ENCODE measurements at regions not wholly inside any gene's neighbourhood (a gene's known extent, or its start where the extent isn't known, plus 50 kb on each side); places are given as distances from the start of the nearest gene placed in this dataset.

DNA sequence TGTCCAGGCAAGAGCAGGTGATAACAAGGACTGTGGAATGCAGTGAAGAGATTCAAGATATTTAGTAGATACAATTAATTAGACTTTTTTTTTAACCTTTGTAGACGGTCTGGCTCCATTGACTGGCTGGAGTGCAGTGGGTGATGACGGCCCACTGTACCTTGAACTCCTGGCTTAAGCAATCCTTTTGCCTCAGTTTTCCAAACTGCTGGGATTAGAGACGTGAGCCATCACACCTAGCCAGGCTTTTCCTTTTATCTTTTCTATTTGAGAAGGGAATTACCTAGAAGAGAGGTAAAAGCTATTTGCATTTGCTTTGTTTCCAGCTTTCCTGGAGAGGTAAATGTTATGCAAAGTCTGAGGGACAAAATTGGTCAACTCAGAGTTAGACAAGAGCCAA lies 213.0 kb upstream of the MAGI2 start:
- no peak overlapping the region for H3K4me3 ChIP-seq (ENCODE audit: control insufficient read depth, low read depth, low read length)
- no peak for DNase-seq (ENCODE audit: low read depth)
- no peak for TF ChIP-seq CTCF (conservative IDR thresholded peaks at IDR 0.05; ENCODE audit: control insufficient read depth, insufficient read depth, low read depth, low read length)

DNA sequence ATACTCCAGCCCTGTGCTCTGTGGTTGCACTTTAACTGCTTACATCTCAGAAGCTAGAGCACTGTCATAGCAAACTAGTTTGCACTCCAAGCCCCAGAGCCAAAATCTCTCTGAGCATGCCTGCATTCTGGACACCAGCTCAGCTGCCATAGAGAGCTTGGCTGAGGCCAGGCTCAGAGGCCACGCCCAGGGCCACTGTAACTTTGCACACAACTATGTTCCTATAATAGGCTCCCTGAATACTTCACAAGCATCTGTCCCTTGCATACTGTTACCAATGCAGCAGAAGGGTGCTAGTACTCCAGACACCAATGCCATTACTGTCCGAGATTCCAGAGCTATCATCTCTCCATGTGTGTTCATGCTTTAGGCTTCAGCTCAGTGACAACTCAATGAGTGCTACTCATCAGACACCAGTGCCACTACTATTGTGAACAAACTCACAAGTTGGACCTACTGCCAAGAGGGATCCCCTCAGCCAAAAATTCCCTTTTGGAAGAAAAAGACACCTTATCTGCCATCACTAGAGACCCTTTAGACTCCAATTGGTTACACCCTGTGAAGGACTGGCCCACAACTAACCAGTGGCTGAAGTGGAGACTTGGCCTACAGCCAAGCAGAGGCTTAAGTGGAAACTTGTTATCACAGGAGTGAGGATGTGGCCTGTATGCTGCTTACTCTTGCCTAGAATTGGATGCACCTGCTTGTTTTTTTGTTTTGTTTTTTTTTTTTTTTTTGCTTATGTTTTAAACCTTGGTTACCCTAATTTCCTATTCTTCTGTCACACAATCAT lies 211.6 kb upstream of the MAGI2 start:
- DNase-seq (ENCODE audit: low read depth) = no peak
- no peak for TF ChIP-seq CTCF (conservative IDR thresholded peaks at IDR 0.05; ENCODE audit: control insufficient read depth, insufficient read depth, low read depth, low read length)
- no peak overlapping the region for H3K4me3 ChIP-seq (ENCODE audit: control insufficient read depth, low read depth, low read length)

DNA sequence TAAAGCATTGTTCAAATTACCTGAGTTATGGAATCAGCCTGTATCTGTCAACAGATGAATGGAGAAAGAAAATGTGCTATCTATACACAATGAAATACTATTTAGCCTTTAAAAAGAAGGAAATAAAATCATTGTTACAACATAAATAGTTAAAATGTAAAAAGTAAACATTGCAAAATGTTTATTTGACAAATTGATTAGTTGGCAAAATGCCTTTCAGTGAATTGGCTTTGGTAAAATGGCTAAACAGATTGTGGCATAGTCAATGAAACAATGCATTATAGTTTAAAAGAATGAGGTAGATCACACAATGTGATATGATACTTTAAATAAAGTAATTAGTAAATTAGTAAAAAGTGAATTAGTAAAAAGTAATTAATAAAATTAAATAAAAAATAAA lies 204.8 kb upstream of the MAGI2 start:
- DNase-seq (ENCODE audit: low read depth) = no peak
- no peak overlapping the region for H3K4me3 ChIP-seq (ENCODE audit: control insufficient read depth, low read depth, low read length)
- TF ChIP-seq CTCF (conservative IDR thresholded peaks at IDR 0.05; ENCODE audit: control insufficient read depth, insufficient read depth, low read depth, low read length) = no peak

DNA sequence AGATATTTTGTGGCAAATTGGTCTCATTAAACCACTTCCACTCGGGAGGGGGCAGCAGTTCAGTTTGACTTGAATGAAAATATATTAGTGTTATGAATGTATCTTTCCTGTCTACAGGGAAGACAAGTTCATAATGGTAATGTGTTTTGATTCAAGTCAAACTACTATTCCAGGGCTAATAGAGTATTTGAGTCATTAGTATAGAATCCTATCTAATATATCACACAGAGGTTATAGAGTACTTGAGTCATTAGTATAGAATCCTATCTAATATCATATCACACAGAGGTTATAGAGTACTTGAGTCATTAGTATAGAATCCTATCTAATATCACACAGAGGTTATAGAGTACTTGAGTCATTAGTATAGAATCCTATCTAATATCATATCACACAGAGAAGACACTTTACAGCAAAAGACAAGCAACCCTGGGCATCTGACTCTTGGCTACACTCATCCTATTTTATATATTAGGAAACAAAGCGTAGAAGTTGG lies 199.7 kb upstream of the MAGI2 start:
- TF ChIP-seq CTCF (conservative IDR thresholded peaks at IDR 0.05; ENCODE audit: control insufficient read depth, insufficient read depth, low read depth, low read length) = no peak
- DNase-seq (ENCODE audit: low read depth) = no peak

DNA sequence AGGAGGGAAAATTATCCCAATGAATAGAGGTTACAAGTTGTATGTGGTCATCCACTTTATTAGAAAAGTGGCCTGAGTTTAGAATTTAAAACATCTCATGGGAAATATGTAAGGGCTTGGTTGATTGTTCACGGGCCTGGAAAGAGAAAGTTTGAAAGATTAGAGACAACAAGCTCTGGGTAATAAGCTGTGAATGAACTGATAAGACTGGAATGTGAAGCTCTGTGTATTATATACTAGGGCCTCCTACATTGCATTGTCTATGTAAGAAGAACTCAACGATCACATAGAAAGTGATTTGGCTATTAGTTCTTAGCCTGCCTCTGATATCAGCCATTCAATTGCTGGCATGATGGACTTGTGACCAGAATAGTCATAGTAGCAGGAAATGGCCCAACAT lies 199.2 kb upstream of the MAGI2 start:
- no peak overlapping the region for H3K4me3 ChIP-seq (ENCODE audit: control insufficient read depth, low read depth, low read length)
- no peak for TF ChIP-seq CTCF (conservative IDR thresholded peaks at IDR 0.05; ENCODE audit: control insufficient read depth, insufficient read depth, low read depth, low read length)
- no peak for DNase-seq (ENCODE audit: low read depth)

More for the DNA sequence above, 199.7 kb upstream of the MAGI2 start:
- H3K4me3 ChIP-seq (ENCODE audit: control insufficient read depth, low read depth, low read length) = no peak overlapping the region

DNA sequence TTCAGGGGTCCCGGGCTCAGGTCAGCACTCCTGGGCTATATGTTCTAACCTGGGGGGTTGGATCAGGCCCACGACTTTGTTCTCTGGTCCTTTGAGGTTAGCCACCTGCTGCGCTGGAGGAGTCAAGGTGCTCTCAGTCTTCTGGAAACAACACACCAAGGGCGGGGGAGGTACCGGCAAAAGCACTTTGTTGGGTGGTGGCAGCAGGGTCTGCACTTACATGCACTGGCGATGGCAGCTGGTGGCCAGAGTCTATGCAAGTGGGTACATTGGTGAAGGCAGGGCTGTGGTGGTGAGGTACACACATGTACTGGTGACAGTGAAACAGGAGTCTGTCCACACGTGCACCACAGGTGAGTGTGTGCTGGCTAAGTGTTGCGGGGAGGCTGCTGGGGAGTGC lies 194.2 kb upstream of the MAGI2 start:
- no peak overlapping the region for H3K4me3 ChIP-seq (ENCODE audit: control insufficient read depth, low read depth, low read length)
- TF ChIP-seq CTCF (conservative IDR thresholded peaks at IDR 0.05; ENCODE audit: control insufficient read depth, insufficient read depth, low read depth, low read length) = no peak
- no peak for DNase-seq (ENCODE audit: low read depth)
